Hindlimb muscle (tissue), 1 donor: ENCODE measurements at regions not wholly inside any gene's neighbourhood (a gene's known extent, or its start where the extent isn't known, plus 50 kb on each side); places are given as distances from the start of the nearest gene placed in this dataset.

ENCODE experiments used
- DNase-seq: peaks from one replicate; pipeline ENCODE4 v3.0.0-alpha.2; 2013

- no peak for DNase-seq
Observed at GRCh38 chr14:87503711-87504110, 489.3 kb downstream of the GALC start.

GRCh38 chr14:87497301-87497700, 495.7 kb downstream of the GALC start:
- DNase-seq: no peak

GRCh38 chr14:87494010-87494409, 499.0 kb downstream of the GALC start:
- DNase-seq: no peak

- DNase-seq: no peak
Observed at GRCh38 chr14:87492561-87492960, 500.4 kb downstream of the GALC start.

- no peak for DNase-seq
Observed at GRCh38 chr14:87491816-87492215, 501.2 kb downstream of the GALC start.

GRCh38 chr14:87489196-87489819, 503.7 kb downstream of the GALC start:
- no peak for DNase-seq

GRCh38 chr14:87483271-87484260, 509.4 kb downstream of the GALC start:
- DNase-seq: no peak

GRCh38 chr14:87468531-87468930, 524.5 kb downstream of the GALC start:
- no peak for DNase-seq

GRCh38 chr14:87467578-87467977, 525.4 kb downstream of the GALC start:
- no peak for DNase-seq

- DNase-seq: no peak
Observed at GRCh38 chr14:87465770-87466169, 527.2 kb downstream of the GALC start.

GRCh38 chr14:87461704-87462103, 531.3 kb downstream of the GALC start:
- no peak for DNase-seq

GRCh38 chr14:87457720-87458119, 535.3 kb downstream of the GALC start:
- no peak for DNase-seq

- no peak for DNase-seq
Observed at GRCh38 chr14:87450193-87450592, 542.8 kb downstream of the GALC start.

GRCh38 chr14:87449016-87449415, 544.0 kb downstream of the GALC start:
- DNase-seq: no peak

- no peak for DNase-seq
Observed at GRCh38 chr14:87443787-87444186, 549.2 kb downstream of the GALC start.

GRCh38 chr14:87443039-87443438, 549.9 kb downstream of the GALC start:
- DNase-seq: no peak

- no peak for DNase-seq
Observed at GRCh38 chr14:87437158-87437557, 555.8 kb downstream of the GALC start.

GRCh38 chr14:87434680-87435079, 558.3 kb downstream of the GALC start:
- no peak for DNase-seq

- DNase-seq: no peak
Observed at GRCh38 chr14:87434011-87434410, 559.0 kb downstream of the GALC start.

- no peak for DNase-seq
Observed at GRCh38 chr14:87432698-87433097, 560.3 kb downstream of the GALC start.

GRCh38 chr14:87430810-87431209, 562.2 kb downstream of the GALC start:
- no peak for DNase-seq

- no peak for DNase-seq
Observed at GRCh38 chr14:87430214-87430613, 562.8 kb downstream of the GALC start.

- DNase-seq: no peak
Observed at GRCh38 chr14:87419925-87420324, 573.1 kb downstream of the GALC start.

- DNase-seq: no peak
Observed at GRCh38 chr14:87411370-87411769, 581.6 kb downstream of the GALC start.
